NCI-H1092 treated with DMSO at 0.1 percent for 48 hours (cell line): ENCODE measurements at regions not wholly inside any gene's neighbourhood (a gene's known extent, or its start where the extent isn't known, plus 50 kb on each side); places are given as distances from the start of the nearest gene placed in this dataset.

Source experiments
- DNase-seq: peaks from one replicate; lab custom pipeline; 2025; lab: John Stamatoyannopoulos, UW

- no peak for DNase-seq
Measured at GRCh38 chr12:90399357-90399756, 555.6 kb downstream of the CCER1 start.

GRCh38 chr12:90398285-90398836 lies 556.6 kb downstream of the CCER1 start:
- no peak for DNase-seq

- no peak for DNase-seq
Measured at GRCh38 chr12:90396556-90396955, 558.4 kb downstream of the CCER1 start.

- no peak for DNase-seq
Measured at GRCh38 chr12:90393652-90394051, 561.3 kb downstream of the CCER1 start.

GRCh38 chr12:90393089-90393488 lies 561.9 kb downstream of the CCER1 start:
- DNase-seq: no peak

- no peak for DNase-seq
Measured at GRCh38 chr12:90390947-90391346, 564.0 kb downstream of the CCER1 start.

GRCh38 chr12:90368081-90368480 lies 586.9 kb downstream of the CCER1 start:
- no peak for DNase-seq

GRCh38 chr12:90366286-90366685 lies 588.7 kb downstream of the CCER1 start:
- no peak for DNase-seq

- DNase-seq: no peak
Measured at GRCh38 chr12:90360300-90360699, 594.7 kb downstream of the CCER1 start.

GRCh38 chr12:90355711-90356355 lies 599.1 kb downstream of the CCER1 start:
- DNase-seq: no peak

GRCh38 chr12:90343966-90344365 lies 611.0 kb downstream of the CCER1 start:
- no peak for DNase-seq

- no peak for DNase-seq
Measured at GRCh38 chr12:90342081-90342480, 612.9 kb downstream of the CCER1 start.

GRCh38 chr12:90339837-90340236 lies 615.1 kb downstream of the CCER1 start:
- no peak for DNase-seq

GRCh38 chr12:90338365-90338764 lies 616.6 kb downstream of the CCER1 start:
- DNase-seq: no peak

GRCh38 chr12:90337018-90337417 lies 618.0 kb downstream of the CCER1 start:
- no peak for DNase-seq

- no peak for DNase-seq
Measured at GRCh38 chr12:90335566-90335965, 619.4 kb downstream of the CCER1 start.

- no peak for DNase-seq
Measured at GRCh38 chr12:90333939-90334338, 621.0 kb downstream of the CCER1 start.

GRCh38 chr12:90333424-90333823 lies 621.6 kb downstream of the CCER1 start:
- no peak for DNase-seq

- no peak for DNase-seq
Measured at GRCh38 chr12:90331821-90332220, 623.2 kb downstream of the CCER1 start.

GRCh38 chr12:90331262-90331661 lies 622.6 kb upstream of the ATP2B1 start:
- no peak for DNase-seq

- DNase-seq: no peak
Measured at GRCh38 chr12:90327793-90328743, 619.4 kb upstream of the ATP2B1 start.

- DNase-seq: no peak
Measured at GRCh38 chr12:90323217-90323616, 614.6 kb upstream of the ATP2B1 start.

- no peak for DNase-seq
Measured at GRCh38 chr12:90322006-90322405, 613.4 kb upstream of the ATP2B1 start.
